ENCODE measurements at regions not wholly inside any gene's neighbourhood (a gene's known extent, or its start where the extent isn't known, plus 50 kb on each side); places are given as distances from the start of the nearest gene placed in this dataset.

DNA sequence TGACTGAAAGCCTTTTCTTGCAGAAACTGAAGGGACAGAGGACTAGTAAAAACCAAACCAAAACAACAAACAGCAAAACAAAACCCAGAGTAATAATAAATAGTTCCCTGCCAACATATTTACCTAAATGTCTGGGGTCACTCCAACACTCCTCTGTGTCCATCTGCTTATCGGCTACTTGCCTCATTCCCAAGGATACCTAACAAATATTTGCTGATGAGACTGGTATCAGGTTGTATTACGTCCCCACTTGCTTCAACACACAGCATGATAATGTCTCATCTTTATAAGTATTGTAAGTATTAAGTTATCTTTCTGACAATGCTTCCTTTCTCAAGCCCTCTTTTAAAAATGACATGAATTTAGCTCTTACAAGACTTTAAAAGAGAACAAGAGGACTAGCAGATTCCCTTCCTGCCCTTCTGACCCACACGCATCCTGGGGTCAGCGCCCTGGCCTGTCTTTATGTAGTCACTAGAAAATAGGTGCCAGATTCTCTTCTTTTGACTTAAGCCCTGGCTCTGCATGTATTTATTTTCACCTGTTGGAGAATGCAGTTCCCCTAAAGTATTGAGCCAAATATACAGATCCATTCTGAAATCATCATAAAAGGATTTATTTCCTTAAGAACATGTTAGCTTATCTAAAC is 110.2 kb downstream of the SEM1 start:
- TF ChIP-seq, protein P1, sequence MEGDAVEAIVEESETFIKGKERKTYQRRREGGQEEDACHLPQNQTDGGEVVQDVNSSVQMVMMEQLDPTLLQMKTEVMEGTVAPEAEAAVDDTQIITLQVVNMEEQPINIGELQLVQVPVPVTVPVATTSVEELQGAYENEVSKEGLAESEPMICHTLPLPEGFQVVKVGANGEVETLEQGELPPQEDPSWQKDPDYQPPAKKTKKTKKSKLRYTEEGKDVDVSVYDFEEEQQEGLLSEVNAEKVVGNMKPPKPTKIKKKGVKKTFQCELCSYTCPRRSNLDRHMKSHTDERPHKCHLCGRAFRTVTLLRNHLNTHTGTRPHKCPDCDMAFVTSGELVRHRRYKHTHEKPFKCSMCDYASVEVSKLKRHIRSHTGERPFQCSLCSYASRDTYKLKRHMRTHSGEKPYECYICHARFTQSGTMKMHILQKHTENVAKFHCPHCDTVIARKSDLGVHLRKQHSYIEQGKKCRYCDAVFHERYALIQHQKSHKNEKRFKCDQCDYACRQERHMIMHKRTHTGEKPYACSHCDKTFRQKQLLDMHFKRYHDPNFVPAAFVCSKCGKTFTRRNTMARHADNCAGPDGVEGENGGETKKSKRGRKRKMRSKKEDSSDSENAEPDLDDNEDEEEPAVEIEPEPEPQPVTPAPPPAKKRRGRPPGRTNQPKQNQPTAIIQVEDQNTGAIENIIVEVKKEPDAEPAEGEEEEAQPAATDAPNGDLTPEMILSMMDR (IDR thresholded peaks at IDR 0.05) = no peak
- TF ChIP-seq POLR2A (IDR thresholded peaks at IDR 0.05) = no peak
- no peak for TF ChIP-seq POLR2AphosphoS5 (IDR thresholded peaks at IDR 0.05)
- 64% methylated on average over 4 of the region's 4 CpGs for WGBS
- no peak for DNase-seq (ENCODE audit: low spot score)
- intact Hi-C loops (cut with DNase I) = no loop called here
- Histone ChIP-seq H3K4me1 (replicated peaks) (peaks cover 3% of the 10 kb centered on the region), H3K4me3 (no peak overlapping the region), H3K36me3 (no peaks in the 10 kb centered on the region), H3K27ac (no peak overlapping the region), H3K27me3 (replicated peaks; ENCODE audit: insufficient read depth) (peaks cover 3% of the 10 kb centered on the region), H3K9me3 (no peaks in the 10 kb centered on the region)

DNA sequence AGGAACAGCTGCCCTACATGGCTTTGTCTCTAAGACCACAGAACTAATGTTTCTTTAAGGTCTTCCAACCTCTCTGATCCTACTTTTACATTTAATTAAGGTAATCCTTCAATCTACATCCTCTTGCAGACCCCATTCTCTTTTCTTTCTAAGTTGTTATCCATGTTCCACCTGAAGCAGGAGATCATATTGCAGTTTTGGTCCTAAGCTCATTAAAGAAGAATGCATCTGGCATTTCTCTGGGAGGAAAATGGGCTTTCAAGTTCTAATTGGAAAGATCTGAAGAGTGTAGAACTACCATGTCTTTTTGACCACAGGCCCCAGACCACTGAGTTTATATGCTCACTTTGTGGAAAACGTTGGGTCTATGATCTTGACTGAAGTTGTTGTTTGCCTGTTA is 111.2 kb downstream of the SEM1 start:
- 74% methylated on average over 1 of the region's 1 CpG for WGBS

DNA sequence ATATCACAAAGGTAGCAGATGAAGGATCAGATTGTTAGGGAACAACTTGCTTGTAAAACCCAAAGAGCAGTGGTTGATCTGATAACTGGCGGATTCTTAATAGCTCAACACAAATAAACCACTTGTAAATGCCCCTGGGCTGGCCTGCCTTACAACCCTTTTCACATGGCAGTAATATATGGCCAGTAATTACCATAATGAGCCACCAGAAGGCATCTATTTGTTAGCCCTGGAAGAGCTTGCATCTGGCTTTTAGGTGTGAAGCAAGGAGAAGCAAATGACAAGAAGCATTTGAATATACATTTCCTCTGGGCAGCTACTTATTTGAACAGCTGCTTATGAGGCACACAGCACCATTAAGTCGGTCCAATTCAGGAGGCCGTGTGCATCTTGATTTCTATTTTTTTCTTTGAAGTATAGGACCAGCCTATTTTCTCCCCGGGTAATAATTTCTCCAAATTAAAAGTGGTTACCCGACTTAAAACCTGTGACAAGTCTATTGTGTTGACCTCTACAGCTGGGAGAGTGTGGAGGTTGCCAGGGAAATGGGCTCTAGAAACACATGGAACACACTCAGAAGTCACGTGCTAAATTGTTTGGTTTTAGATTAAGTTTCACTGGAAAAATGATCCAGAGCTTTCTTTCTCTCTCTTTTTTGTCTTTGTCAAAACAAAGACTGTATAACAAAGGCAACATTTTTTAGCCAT is 113.4 kb downstream of the SEM1 start:
- 12% methylated on average over 6 of the region's 6 CpGs for WGBS
- peaks cover 3% of the 10 kb centered on the region for H3K4me1 ChIP-seq (replicated peaks)
- H3K4me3 ChIP-seq = no peak overlapping the region
- H3K27me3 ChIP-seq (replicated peaks; ENCODE audit: insufficient read depth) = peaks cover 3% of the 10 kb centered on the region
- peak; percentile 8 for DNase-seq (ENCODE audit: low spot score)
- no peak for TF ChIP-seq POLR2A (IDR thresholded peaks at IDR 0.05)
- TF ChIP-seq, protein P1 (IDR thresholded peaks at IDR 0.05) = peak in 1 of 4 experiments; percentile 18
- TF ChIP-seq POLR2AphosphoS5 (IDR thresholded peaks at IDR 0.05) = peak; percentile 21
- no peaks in the 10 kb centered on the region for H3K9me3 ChIP-seq
- intact Hi-C loops (cut with DNase I) = no loop called here
- H3K27ac ChIP-seq = no peak overlapping the region
- H3K36me3 ChIP-seq = no peaks in the 10 kb centered on the region

More for the DNA sequence above, 111.2 kb downstream of the SEM1 start:
- no peak overlapping the region for H3K4me3 ChIP-seq
- TF ChIP-seq POLR2A (IDR thresholded peaks at IDR 0.05) (no peak), POLR2AphosphoS5 (IDR thresholded peaks at IDR 0.05) (no peak)
- TF ChIP-seq, protein P1 (IDR thresholded peaks at IDR 0.05) = no peak
- DNase-seq (ENCODE audit: low spot score) = no peak
- H3K36me3 ChIP-seq = no peaks in the 10 kb centered on the region
- peaks cover 3% of the 10 kb centered on the region for H3K4me1 ChIP-seq (replicated peaks)
- H3K9me3 ChIP-seq = no peaks in the 10 kb centered on the region
- H3K27me3 ChIP-seq (replicated peaks; ENCODE audit: insufficient read depth) = peaks cover 3% of the 10 kb centered on the region
- no peak overlapping the region for H3K27ac ChIP-seq
- intact Hi-C loops (cut with DNase I) = no loop called here

DNA sequence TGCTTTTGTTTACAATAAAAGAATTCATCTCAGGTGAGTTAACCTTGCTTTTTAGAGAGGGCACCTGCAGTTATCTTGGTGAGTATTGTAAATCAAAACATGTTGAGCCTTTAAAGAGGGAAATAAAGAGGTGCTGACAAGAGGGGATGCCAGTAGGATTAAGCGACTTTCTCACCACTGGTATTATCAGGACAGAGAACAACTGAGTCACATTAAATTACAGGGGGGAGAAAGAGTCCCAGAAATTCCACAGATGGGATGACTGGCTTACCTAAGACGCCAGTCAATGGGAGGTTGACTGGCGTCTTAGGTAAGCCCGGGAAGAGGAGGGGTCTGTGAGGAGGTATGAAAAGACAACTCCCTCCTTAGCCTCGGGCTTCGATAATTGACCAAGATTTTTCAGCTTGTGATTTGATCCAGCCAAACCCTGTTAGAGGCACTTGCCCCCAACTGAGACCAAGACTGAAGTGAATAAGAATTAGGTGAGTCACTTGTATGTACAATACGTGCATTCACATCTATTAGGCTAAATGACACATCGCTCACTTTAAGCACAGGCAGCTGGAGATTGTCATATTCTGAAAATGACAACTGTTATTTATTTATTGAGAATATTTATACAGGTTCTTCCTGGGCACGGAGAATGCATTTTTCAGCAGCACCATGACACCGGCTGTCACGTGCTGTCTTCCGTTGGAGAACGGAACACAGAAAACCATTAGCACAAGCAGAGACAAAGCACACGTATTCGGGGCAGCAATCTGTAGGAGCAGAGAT is 117.6 kb downstream of the SEM1 start:
- WGBS = 68% methylated on average over 14 of the region's 15 CpGs
- H3K9me3 ChIP-seq = no peaks in the 10 kb centered on the region
- TF ChIP-seq, protein P1 (IDR thresholded peaks at IDR 0.05) = no peak
- TF ChIP-seq POLR2AphosphoS5 (IDR thresholded peaks at IDR 0.05) (no peak), POLR2A (IDR thresholded peaks at IDR 0.05) (no peak)
- no peaks in the 10 kb centered on the region for H3K36me3 ChIP-seq
- no peak overlapping the region for H3K4me3 ChIP-seq
- DNase-seq (ENCODE audit: low spot score) = no peak
- H3K27ac ChIP-seq = no peak overlapping the region
- peaks cover 2% of the 10 kb centered on the region for H3K27me3 ChIP-seq (replicated peaks; ENCODE audit: insufficient read depth)
- peaks cover 3% of the 10 kb centered on the region for H3K4me1 ChIP-seq (replicated peaks)
- intact Hi-C loops (cut with DNase I) = no loop called here
